G401 (cell line): ENCODE measurements at regions not wholly inside any gene's neighbourhood (a gene's known extent, or its start where the extent isn't known, plus 50 kb on each side); places are given as distances from the start of the nearest gene placed in this dataset.

ENCODE experiments used
- DNase-seq: peaks from one replicate; pipeline ENCODE4 v3.0.0-alpha.2; 2015; ENCODE audit warnings: low spot score
- in situ Hi-C: cut with HindIII; loops from 2 replicates; pipeline ENCODE4 v1.10.0; 2016; ENCODE audit warnings: low sequenced_read_pairs, mixed read lengths

DNA sequence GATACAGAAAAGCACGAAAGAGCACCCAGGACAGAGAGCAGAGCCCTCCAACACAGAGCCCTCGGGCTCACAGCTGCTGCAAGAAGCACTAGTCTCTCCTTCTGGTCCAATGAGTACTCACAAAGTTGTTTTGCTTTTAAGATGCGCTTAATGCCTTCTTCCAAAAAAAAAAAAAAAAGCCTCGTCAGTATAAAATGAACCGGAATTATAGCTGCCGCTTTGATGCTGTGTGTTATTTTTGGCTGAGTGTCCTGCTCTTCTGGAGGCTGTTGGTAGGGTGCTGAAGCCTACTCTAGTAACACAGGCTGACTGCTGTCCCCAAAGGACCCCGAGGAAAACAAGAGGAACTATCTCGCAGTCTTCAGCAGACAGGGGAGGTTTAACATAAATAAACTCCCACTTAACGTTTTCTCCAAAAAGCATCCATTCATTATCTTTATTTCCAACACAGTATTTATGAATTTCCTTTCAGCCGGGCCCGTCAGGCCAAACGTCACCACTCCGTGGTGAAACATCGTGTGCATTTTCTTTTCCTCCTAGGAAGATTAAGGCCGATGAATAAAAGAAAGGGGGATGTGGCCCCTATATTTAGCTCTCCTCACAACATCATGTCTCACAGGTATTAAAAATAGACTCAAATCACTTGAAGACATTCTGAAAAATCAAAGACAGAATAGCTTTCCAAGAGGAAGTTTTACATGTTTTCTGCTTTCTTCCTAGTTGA, 213.7 kb upstream of the PPARGC1A start:
- in situ Hi-C loops: no loop called here
- DNase-seq: no peak

- no peak for DNase-seq
- in situ Hi-C loops: no loop called here
Measured at GRCh38 chr4:24102621-24103020, 212.8 kb upstream of the PPARGC1A start.

DNA sequence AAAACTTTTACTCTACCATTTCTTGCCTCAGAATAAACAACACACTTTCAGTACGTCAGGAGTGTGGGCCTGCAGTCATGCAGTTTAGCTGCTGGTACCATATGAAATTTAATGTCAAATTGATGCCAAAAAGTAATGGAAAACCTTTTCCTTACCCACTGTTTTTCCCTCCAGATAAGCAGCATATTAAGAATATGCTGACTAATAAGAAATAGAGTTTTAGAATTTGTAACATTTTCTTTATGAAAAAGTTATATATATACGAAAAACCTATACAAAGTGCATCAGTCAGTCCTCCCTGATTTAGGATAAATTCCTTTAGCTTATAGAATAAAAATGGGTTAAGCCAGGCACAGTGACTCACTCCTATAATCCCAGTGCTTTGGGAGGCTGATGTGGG, 206.8 kb upstream of the PPARGC1A start:
- in situ Hi-C loops: no loop called here
- no peak for DNase-seq

DNA sequence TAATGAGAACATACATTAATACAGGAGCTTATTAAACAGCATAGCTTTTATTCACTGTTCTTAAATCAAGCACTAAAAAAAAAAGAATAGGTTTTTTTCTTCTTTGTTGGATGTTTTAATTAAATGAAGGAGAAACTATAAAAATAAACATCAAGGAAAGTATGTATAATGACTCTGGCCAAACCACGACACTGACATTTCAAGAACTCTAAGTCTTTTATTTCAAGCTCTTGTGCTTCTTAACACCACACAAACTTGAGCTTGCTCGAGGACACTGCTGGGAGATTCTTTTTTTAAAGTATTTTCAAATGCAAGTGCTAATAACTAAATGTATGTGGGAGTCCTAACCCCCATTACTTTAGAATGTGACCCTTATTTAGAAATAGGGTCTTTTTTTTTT, 204.9 kb upstream of the PPARGC1A start:
- in situ Hi-C loops: no loop called here
- DNase-seq: no peak

GRCh38 chr4:24093446-24093845, 203.6 kb upstream of the PPARGC1A start:
- in situ Hi-C loops: no loop called here
- no peak for DNase-seq

- in situ Hi-C loops: no loop called here
- DNase-seq: no peak
Measured at GRCh38 chr4:24091639-24092233, 201.9 kb upstream of the PPARGC1A start.

- in situ Hi-C loops: no loop called here
- DNase-seq: no peak
Measured at GRCh38 chr4:24089851-24090534, 200.1 kb upstream of the PPARGC1A start.

GRCh38 chr4:24080871-24081270, 191.0 kb upstream of the PPARGC1A start:
- no peak for DNase-seq
- in situ Hi-C loops: no loop called here

DNA sequence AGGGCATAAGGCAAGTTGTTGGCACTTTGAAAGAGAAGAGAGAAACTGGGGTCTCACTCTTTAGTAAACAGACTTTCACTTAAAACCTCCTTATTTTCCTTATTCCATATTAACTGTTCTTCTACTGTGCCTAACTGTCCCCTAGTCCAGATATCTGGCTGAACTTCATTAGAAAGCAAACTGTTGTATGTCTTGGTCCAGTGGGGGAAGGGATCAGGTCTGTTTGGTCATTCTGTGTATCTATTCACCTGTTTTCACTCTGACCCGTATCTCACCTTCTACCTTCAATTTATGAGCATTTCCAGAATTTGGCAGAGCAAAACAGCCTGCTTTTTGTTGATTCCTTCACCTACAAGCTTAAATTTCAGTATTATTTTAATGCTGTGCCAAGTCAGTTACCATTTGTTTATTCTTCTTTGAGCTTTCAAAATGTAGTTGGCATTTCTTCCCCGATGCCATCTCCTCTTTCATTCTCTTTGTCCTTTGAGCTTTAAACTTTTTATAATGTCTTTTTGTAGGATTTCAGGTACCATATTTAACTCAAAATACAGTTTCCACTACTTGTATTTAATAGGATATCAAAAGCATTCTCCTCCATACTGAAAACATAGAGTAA, 188.6 kb upstream of the PPARGC1A start:
- in situ Hi-C loops: no loop called here
- DNase-seq: no peak

DNA sequence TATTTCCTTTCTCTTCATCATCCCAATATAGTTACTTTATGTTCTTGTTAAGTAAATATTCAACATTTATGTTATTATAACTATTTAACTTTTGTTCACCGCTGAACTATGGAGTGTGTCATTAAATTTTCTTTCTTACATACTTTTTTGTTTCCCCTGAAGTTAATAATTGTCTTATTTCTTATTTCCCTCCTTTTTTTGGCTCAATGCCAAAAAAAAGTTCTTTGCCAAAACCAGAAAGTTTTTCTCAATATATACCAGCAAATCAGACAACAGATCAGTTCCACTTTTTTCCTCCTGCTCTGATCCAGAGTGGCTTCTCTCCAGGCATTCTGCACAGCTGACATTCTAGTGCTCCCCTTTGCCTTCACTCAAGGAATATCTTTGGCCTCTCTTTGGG, 187.0 kb upstream of the PPARGC1A start:
- DNase-seq: no peak
- in situ Hi-C loops: no loop called here

- in situ Hi-C loops: no loop called here
Measured at GRCh38 chr4:24073948-24074347, 184.1 kb upstream of the PPARGC1A start.

GRCh38 chr4:24071612-24072372, 181.9 kb upstream of the PPARGC1A start:
- in situ Hi-C loops: no loop called here
- no peak for DNase-seq

More at GRCh38 chr4:24073948-24074347, 184.1 kb upstream of the PPARGC1A start:
- DNase-seq: no peak

DNA sequence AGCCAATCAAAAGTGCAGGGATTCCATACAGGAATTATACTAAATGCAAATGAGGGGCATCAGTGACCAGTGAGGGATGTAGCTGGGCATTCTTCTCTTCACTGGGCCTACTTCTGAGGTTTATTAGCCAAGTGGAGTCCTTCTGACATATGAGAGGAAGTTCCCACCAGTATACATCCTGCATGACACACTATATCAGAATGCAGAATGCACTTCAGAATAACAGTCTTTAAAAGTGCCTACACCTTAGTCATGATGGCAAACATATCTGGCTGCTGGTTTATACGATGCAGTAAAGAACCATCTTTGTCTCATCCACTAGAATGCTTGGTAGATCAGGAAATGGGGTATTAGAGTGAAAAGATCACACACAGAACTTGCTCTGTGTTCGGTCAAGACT, 180.3 kb upstream of the PPARGC1A start:
- DNase-seq: peak; percentile 4
- in situ Hi-C loops: no loop called here

DNA sequence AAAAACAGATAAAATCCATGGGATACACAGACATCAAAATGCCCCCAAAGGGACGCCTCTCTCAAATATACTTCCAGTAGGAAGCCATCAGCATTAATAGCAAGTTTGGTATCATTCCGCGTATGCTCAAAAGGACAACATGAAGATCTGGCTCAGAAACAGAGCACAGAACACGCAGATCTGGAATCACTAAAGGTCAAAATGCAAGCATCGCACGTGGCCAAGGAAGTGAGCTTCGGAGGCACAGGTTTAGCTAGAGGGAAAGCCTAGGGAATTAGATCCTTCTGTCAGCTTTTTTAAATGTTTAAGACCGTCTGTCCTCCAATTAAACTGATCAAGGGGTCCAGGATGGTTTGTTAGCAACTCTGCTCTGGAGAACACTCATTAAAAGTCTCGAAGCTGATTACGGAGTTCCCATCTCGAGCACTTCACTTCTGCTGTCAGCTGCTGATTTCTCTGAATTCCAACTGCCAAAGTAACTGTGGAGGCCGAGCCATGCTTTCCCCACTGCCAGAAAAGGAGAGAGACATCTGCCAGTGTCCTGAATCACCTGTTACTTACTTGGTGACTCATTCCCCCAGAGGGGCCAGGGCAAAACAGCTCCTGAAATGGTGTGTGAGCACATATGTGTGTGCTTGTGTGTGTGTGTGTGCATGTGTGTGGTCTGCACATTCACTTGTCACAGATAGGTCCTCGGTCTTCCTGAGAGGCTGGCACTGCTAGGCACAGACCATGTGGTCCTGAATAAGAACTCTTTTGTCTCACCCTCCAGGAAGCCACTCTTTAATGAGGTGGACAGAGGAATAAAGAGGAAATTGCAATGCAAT, 177.7 kb upstream of the PPARGC1A start:
- in situ Hi-C loops: no loop called here
- peak; percentile 90 for DNase-seq

DNA sequence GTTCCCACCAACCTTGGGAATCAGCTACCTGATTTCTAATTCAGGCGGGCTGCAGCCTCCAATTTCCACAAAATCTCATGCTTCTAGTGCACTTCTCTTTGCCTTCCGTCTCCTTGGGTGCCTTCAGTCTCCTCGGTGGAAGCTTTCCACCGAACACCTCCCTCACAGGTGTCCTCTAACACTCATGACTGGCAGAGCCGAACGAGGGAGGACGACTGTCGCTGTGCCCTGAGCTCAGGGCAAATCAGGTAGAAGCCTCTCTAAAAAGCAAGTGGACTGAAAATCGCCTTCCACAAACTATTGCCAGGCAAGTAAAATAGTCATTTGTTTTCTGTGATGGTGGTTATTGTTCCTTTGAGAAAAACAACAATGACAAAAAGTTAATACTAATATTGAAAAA, 176.1 kb upstream of the PPARGC1A start:
- no peak for DNase-seq
- in situ Hi-C loops: no loop called here

- in situ Hi-C loops: no loop called here
- DNase-seq: peak; percentile 58
Measured at GRCh38 chr4:24063731-24064130, 173.9 kb upstream of the PPARGC1A start.

- no peak for DNase-seq
- in situ Hi-C loops: no loop called here
Measured at GRCh38 chr4:24060932-24061331, 171.1 kb upstream of the PPARGC1A start.

- in situ Hi-C loops: no loop called here
- no peak for DNase-seq
Measured at GRCh38 chr4:24059839-24060238, 170.0 kb upstream of the PPARGC1A start.
